B cell (primary cell): ENCODE measurements at regions not wholly inside any gene's neighbourhood (a gene's known extent, or its start where the extent isn't known, plus 50 kb on each side); places are given as distances from the start of the nearest gene placed in this dataset.

Source experiments
- ATAC-seq: fragments of 200-7000 bp; cut with Tn5 transposase; one replicate; pipeline ENCODE4 v1.10.0; 2021; ENCODE audit warnings: low read depth, mild to moderate bottlenecking, moderate number of reproducible peaks, moderate library complexity
- CTCF ChIA-PET: fragments of 350-600 bp; sonication (Branson Sonifier 250); formaldehyde crosslinking; loops from one replicate; lab custom pipeline; 2021; ENCODE audit warnings: antibody characterized with exemption, inconsistent platforms; lab: Charles Lee
- POLR2A ChIA-PET: fragments of 350-600 bp; sonication (Branson Sonifier 250); formaldehyde crosslinking; loops from one replicate; lab custom pipeline; 2021; ENCODE audit warnings: antibody characterized with exemption; lab: Charles Lee
- DNase-seq: peaks from one replicate; pipeline ENCODE4 v3.0.0; 2013
- H2AFZ ChIP-seq: 2 replicates; pipeline ENCODE4 v1.6.1; 2012; ENCODE audit warnings: mild to moderate bottlenecking, low read depth, low read length; ENCODE audit not compliant: insufficient read depth, poor library complexity, severe bottlenecking
- H3K27ac ChIP-seq, 2 donors: 1 replicate in 1 of 2; 2 replicates in 1 of 2; pipeline ENCODE4 v1.5.1; 2012 to 2013; ENCODE audit warnings: low read length in 2 of 2, mild to moderate bottlenecking in 2 of 2, moderate library complexity in 1 of 2
- H3K27me3 ChIP-seq, 4 experiments: fragments of 200-600 bp in 1 of 4; sonication (generic) in 1 of 4; replicated peaks in 1 of 4; 1 replicate in 2 of 4; 2 replicates in 2 of 4; pipeline versions ENCODE4 v1.6.1 to v1.7.0; 2013 to 2016; ENCODE audit warnings: low read length in 3 of 4, mild to moderate bottlenecking in 2 of 4, mixed read lengths in 1 of 4, moderate library complexity in 1 of 4; ENCODE audit not compliant: insufficient read depth in 4 of 4, control insufficient read depth in 3 of 4; ENCODE audit errors: control extremely low read depth in 1 of 4
- H3K36me3 ChIP-seq, 2 experiments: replicated peaks in 1 of 2; 1 replicate in 1 of 2; 2 replicates in 1 of 2; pipeline versions ENCODE4 v1.6.1 to v1.7.1; 2013; ENCODE audit warnings: low read length in 1 of 2; ENCODE audit not compliant: insufficient read depth in 2 of 2, control insufficient read depth in 1 of 2; ENCODE audit errors: control extremely low read depth in 1 of 2, extremely low read depth in 1 of 2
- H3K4me1 ChIP-seq, 2 donors: fragments of 200-600 bp in 1 of 2; sonication (generic) in 1 of 2; 1 replicate in 1 of 2; 2 replicates in 1 of 2; pipeline versions ENCODE4 v1.5.1 to v1.6.1; 2013 to 2017; ENCODE audit warnings: low read length in 2 of 2; ENCODE audit not compliant: control insufficient read depth in 2 of 2, insufficient read depth in 2 of 2
- H3K4me2 ChIP-seq: replicated peaks from 2 replicates; pipeline ENCODE3; 2012; ENCODE audit warnings: mild to moderate bottlenecking, low read depth, low read length; ENCODE audit not compliant: poor library complexity, severe bottlenecking
- H3K4me3 ChIP-seq, 5 experiments: fragments of 200-600 bp in 1 of 5; sonication (generic) in 1 of 5; 1 replicate in 3 of 5; 2 replicates in 2 of 5; pipeline versions ENCODE4 v1.5.1 to v1.7.0; 2011 to 2016; ENCODE audit warnings: low read length in 4 of 5, mild to moderate bottlenecking in 4 of 5, low read depth in 2 of 5, control low read depth in 1 of 5, moderate library complexity in 1 of 5; ENCODE audit not compliant: insufficient read depth in 1 of 5; ENCODE audit errors: control extremely low read depth in 1 of 5, extremely low read depth in 1 of 5
- H3K79me2 ChIP-seq: fragments of 200-600 bp; sonication (generic); one replicate; pipeline ENCODE4 v1.6.0; 2016; ENCODE audit warnings: low read length; ENCODE audit not compliant: control insufficient read depth, insufficient read depth
- H3K9ac ChIP-seq: fragments of 200-600 bp; sonication (generic); 2 replicates; pipeline ENCODE4 v1.6.1; 2017; ENCODE audit warnings: mild to moderate bottlenecking, low read length, moderate library complexity
- H3K9me3 ChIP-seq, 3 donors: one replicate each; pipeline versions ENCODE4 v1.6.1 to v1.7.1; 2013; ENCODE audit warnings: low read length in 2 of 3; ENCODE audit not compliant: control insufficient read depth in 2 of 3, insufficient read depth in 1 of 3; ENCODE audit errors: control extremely low read depth in 1 of 3
- H4K20me1 ChIP-seq: 2 replicates; pipeline ENCODE4 v1.6.0; 2012; ENCODE audit warnings: mild to moderate bottlenecking, low read length; ENCODE audit not compliant: insufficient read depth, control insufficient read depth, poor library complexity, severe bottlenecking
- H3K27ac Mint-ChIP-seq: one replicate; pipeline ENCODE4 v1.8.0; 2021; ENCODE audit warnings: mixed read lengths
- H3K27me3 Mint-ChIP-seq: one replicate; pipeline ENCODE4 v1.8.0; 2021; ENCODE audit warnings: mixed read lengths
- H3K4me1 Mint-ChIP-seq: one replicate; pipeline ENCODE4 v1.8.0; 2021; ENCODE audit warnings: mixed read lengths
- H3K4me3 Mint-ChIP-seq: one replicate; pipeline ENCODE4 v1.8.0; 2021; ENCODE audit warnings: mixed read lengths
- H3K9me3 Mint-ChIP-seq: one replicate; pipeline ENCODE4 v1.8.0; 2022; ENCODE audit warnings: mixed read lengths; ENCODE audit not compliant: insufficient read depth
- EZH2 ChIP-seq: IDR thresholded peaks from 2 replicates; pipeline ENCODE4 v1.6.1; 2012; ENCODE audit warnings: borderline replicate concordance, low read depth, mild to moderate bottlenecking, moderate library complexity, low read length; ENCODE audit not compliant: insufficient read depth, poor library complexity, severe bottlenecking
- WGBS: methylation state at CpG from one replicate; pipeline ENCODE4 v1.1.5; 2013; ENCODE audit warnings: missing lambda C conversion rate; ENCODE audit not compliant: insufficient coverage; 5-methylcytosine and 5-hydroxymethylcytosine counted together
- intact Hi-C: fragments of 100-400 bp; cut with micrococcal nuclease; formaldehyde crosslinking; loops from one replicate; pipeline ENCODE4 v1.10.0; 2022
- TF ChIP-seq, protein P1 (sequence below): fragments of 200-600 bp; IDR thresholded peaks from one replicate; pipeline ENCODE4 v1.8.0; 2022; ENCODE audit warnings: antibody characterized with exemption, mild to moderate bottlenecking

DNA sequence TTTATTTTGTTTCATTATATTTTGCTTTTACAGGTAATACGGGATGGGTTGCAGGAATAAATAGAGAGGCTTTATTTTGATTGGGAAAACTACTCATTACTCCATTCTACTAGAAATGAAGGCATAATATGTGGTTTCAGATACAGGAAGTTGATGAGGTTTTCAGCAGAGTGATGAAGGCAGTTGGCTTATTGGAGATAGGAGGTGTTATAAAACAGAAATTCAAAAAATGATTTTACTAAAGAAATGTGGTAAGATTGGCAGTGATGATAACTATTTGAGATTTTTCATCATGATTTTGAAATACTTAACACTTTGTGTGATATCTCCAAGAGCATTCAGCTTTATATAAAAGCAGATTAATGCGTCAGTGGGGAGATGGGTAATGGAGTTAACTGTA is 1445.7 kb upstream of the CADM2 start:
- H3K4me3 Mint-ChIP-seq = no peak overlapping the region
- intact Hi-C loops = no loop called here
- DNase-seq (no peak), ATAC-seq (no peak)
- Histone ChIP-seq H4K20me1 (no peaks in the 10 kb centered on the region), H3K4me1 (no peaks in the 10 kb centered on the region), H3K4me2 (no peak overlapping the region), H3K36me3 (no peaks in the 10 kb centered on the region), H3K4me3 (no peak overlapping the region), H3K79me2 (no peaks in the 10 kb centered on the region), H3K27ac (no peak overlapping the region), H3K9me3 (no peaks in the 10 kb centered on the region), H3K27me3 (no peaks in the 10 kb centered on the region), H2AFZ (no peak overlapping the region), H3K9ac (no peak overlapping the region)
- ChIA-PET POLR2A (interaction anchor here (0.6 kb wide), 1 partner anchor 7 kb away, joined by 3 read pairs; no protein-coding TSS in a partner anchor), CTCF (no interaction called here)
- no CpG with 5 or more reads among the region's 2 CpGs for WGBS
- H3K27me3 Mint-ChIP-seq = no peaks in the 10 kb centered on the region
- TF ChIP-seq, protein P1, sequence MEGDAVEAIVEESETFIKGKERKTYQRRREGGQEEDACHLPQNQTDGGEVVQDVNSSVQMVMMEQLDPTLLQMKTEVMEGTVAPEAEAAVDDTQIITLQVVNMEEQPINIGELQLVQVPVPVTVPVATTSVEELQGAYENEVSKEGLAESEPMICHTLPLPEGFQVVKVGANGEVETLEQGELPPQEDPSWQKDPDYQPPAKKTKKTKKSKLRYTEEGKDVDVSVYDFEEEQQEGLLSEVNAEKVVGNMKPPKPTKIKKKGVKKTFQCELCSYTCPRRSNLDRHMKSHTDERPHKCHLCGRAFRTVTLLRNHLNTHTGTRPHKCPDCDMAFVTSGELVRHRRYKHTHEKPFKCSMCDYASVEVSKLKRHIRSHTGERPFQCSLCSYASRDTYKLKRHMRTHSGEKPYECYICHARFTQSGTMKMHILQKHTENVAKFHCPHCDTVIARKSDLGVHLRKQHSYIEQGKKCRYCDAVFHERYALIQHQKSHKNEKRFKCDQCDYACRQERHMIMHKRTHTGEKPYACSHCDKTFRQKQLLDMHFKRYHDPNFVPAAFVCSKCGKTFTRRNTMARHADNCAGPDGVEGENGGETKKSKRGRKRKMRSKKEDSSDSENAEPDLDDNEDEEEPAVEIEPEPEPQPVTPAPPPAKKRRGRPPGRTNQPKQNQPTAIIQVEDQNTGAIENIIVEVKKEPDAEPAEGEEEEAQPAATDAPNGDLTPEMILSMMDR = no peak
- TF ChIP-seq EZH2 = no peak
- H3K9me3 Mint-ChIP-seq = peaks cover 2% of the 10 kb centered on the region
- H3K27ac Mint-ChIP-seq = no peak overlapping the region
- H3K4me1 Mint-ChIP-seq = no peaks in the 10 kb centered on the region

DNA sequence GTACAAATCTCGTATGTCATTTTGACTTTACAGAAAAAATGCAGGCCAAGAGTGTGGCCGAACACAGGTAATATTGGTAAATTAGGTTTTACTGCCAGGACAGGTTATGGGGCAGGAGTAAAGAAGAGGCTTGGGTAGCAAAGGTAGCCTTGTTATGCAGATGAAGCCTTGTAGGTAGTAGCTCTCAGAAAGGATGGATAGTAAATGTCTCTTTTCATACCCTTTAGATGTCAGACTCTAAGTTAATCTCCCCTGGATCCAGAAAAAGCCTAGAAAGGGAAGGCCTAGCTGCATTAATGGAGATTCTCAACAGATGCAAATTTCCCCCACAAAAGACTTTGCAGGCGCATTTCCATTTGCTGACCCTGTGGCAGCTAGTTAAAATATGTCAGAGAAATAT is 1445.1 kb upstream of the CADM2 start:
- no peak overlapping the region for H3K27ac Mint-ChIP-seq
- Histone ChIP-seq H3K36me3 (no peaks in the 10 kb centered on the region), H4K20me1 (no peaks in the 10 kb centered on the region), H3K9me3 (no peaks in the 10 kb centered on the region), H3K4me2 (no peak overlapping the region), H3K9ac (no peak overlapping the region), H2AFZ (no peak overlapping the region), H3K27ac (no peak overlapping the region), H3K4me3 (no peak overlapping the region), H3K27me3 (no peaks in the 10 kb centered on the region), H3K4me1 (no peaks in the 10 kb centered on the region), H3K79me2 (no peaks in the 10 kb centered on the region)
- peaks cover 2% of the 10 kb centered on the region for H3K9me3 Mint-ChIP-seq
- no peaks in the 10 kb centered on the region for H3K4me1 Mint-ChIP-seq
- ATAC-seq = no peak
- POLR2A ChIA-PET = no interaction called here
- H3K4me3 Mint-ChIP-seq = no peak overlapping the region
- no peak for DNase-seq
- no peaks in the 10 kb centered on the region for H3K27me3 Mint-ChIP-seq
- CTCF ChIA-PET = no interaction called here
- intact Hi-C loops = no loop called here
- 67% methylated on average over 1 of the region's 3 CpGs for WGBS
- TF ChIP-seq EZH2 = no peak
- TF ChIP-seq, protein P1 = no peak
